WTC11 (cell line): ENCODE measurements at regions not wholly inside any gene's neighbourhood (a gene's known extent, or its start where the extent isn't known, plus 50 kb on each side); places are given as distances from the start of the nearest gene placed in this dataset.

Experiments used
- CREB1 ChIP-seq: sonication (generic); formaldehyde crosslinking; IDR thresholded peaks from 2 replicates; pipeline ENCODE4 v1.8.0; 2023; ENCODE audit warnings: mild to moderate bottlenecking, missing genetic modification reagents
- CREM ChIP-seq: sonication (generic); formaldehyde crosslinking; IDR thresholded peaks from 2 replicates; pipeline ENCODE4 v1.8.1; 2022; ENCODE audit warnings: mild to moderate bottlenecking, missing genetic modification reagents, moderate library complexity
- CTCF ChIP-seq: fragments of 200-600 bp; IDR thresholded peaks from 2 replicates; pipeline ENCODE4 v1.8.0; 2022; ENCODE audit warnings: antibody characterized with exemption
- FOXK1 ChIP-seq: sonication (generic); formaldehyde crosslinking; IDR thresholded peaks from 2 replicates; pipeline ENCODE4 v1.8.0; 2022; ENCODE audit warnings: mild to moderate bottlenecking, moderate library complexity, missing genetic modification reagents
- GABPB1 ChIP-seq: sonication (generic); formaldehyde crosslinking; IDR thresholded peaks from 2 replicates; pipeline ENCODE4 v1.8.1; 2023; ENCODE audit warnings: mild to moderate bottlenecking, missing genetic modification reagents
- JUN ChIP-seq: sonication (generic); formaldehyde crosslinking; IDR thresholded peaks from 2 replicates; pipeline ENCODE4 v1.8.0; 2023; ENCODE audit warnings: mild to moderate bottlenecking, missing genetic modification reagents
- NR3C1 ChIP-seq: sonication (generic); formaldehyde crosslinking; conservative IDR thresholded peaks from 2 replicates; pipeline ENCODE4 v1.8.1; 2023; ENCODE audit warnings: low read depth, mild to moderate bottlenecking, missing genetic modification reagents
- PRDM15 ChIP-seq: sonication (generic); formaldehyde crosslinking; IDR thresholded peaks from 2 replicates; pipeline ENCODE4 v1.8.0; 2022; ENCODE audit warnings: missing genetic modification reagents
- SMAD4 ChIP-seq: sonication (generic); formaldehyde crosslinking; IDR thresholded peaks from 2 replicates; pipeline ENCODE4 v1.8.0; 2022; ENCODE audit warnings: mild to moderate bottlenecking, missing genetic modification reagents
- TF ChIP-seq, protein P1 (sequence below): fragments of 250-450 bp; sonication (Bioruptor Pico); IDR thresholded peaks from 2 replicates; pipeline ENCODE4 v1.9.0; 2021; ENCODE audit warnings: mild to moderate bottlenecking, borderline replicate concordance
- TF ChIP-seq, protein P2 (sequence below): sonication (generic); formaldehyde crosslinking; IDR thresholded peaks from 2 replicates; pipeline ENCODE4 v1.8.1; 2022; ENCODE audit warnings: low read depth, mild to moderate bottlenecking, moderate library complexity, missing genetic modification reagents, borderline replicate concordance
- TF ChIP-seq, protein P3 (sequence below): sonication (generic); formaldehyde crosslinking; IDR thresholded peaks from 2 replicates; pipeline ENCODE4 v1.8.1; 2023; ENCODE audit warnings: mild to moderate bottlenecking, moderate library complexity, missing genetic modification reagents
- TF ChIP-seq, protein P4 (sequence below): sonication (generic); formaldehyde crosslinking; IDR thresholded peaks from 2 replicates; pipeline ENCODE4 v1.8.0; 2023; ENCODE audit warnings: mild to moderate bottlenecking, missing genetic modification reagents

- TF ChIP-seq CTCF (no peak), FOXK1 (CRISPR knock-in tag) (no peak), JUN (CRISPR knock-in tag) (no peak), PRDM15 (CRISPR knock-in tag) (no peak), GABPB1 (CRISPR knock-in tag) (no peak), CREM (CRISPR knock-in tag) (no peak), CREB1 (CRISPR knock-in tag) (no peak), NR3C1 (CRISPR knock-in tag) (no peak), SMAD4 (CRISPR knock-in tag) (no peak)
- TF ChIP-seq, protein P1, sequence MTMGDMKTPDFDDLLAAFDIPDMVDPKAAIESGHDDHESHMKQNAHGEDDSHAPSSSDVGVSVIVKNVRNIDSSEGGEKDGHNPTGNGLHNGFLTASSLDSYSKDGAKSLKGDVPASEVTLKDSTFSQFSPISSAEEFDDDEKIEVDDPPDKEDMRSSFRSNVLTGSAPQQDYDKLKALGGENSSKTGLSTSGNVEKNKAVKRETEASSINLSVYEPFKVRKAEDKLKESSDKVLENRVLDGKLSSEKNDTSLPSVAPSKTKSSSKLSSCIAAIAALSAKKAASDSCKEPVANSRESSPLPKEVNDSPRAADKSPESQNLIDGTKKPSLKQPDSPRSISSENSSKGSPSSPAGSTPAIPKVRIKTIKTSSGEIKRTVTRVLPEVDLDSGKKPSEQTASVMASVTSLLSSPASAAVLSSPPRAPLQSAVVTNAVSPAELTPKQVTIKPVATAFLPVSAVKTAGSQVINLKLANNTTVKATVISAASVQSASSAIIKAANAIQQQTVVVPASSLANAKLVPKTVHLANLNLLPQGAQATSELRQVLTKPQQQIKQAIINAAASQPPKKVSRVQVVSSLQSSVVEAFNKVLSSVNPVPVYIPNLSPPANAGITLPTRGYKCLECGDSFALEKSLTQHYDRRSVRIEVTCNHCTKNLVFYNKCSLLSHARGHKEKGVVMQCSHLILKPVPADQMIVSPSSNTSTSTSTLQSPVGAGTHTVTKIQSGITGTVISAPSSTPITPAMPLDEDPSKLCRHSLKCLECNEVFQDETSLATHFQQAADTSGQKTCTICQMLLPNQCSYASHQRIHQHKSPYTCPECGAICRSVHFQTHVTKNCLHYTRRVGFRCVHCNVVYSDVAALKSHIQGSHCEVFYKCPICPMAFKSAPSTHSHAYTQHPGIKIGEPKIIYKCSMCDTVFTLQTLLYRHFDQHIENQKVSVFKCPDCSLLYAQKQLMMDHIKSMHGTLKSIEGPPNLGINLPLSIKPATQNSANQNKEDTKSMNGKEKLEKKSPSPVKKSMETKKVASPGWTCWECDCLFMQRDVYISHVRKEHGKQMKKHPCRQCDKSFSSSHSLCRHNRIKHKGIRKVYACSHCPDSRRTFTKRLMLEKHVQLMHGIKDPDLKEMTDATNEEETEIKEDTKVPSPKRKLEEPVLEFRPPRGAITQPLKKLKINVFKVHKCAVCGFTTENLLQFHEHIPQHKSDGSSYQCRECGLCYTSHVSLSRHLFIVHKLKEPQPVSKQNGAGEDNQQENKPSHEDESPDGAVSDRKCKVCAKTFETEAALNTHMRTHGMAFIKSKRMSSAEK (CRISPR knock-in tag) = no peak
- TF ChIP-seq, protein P2, sequence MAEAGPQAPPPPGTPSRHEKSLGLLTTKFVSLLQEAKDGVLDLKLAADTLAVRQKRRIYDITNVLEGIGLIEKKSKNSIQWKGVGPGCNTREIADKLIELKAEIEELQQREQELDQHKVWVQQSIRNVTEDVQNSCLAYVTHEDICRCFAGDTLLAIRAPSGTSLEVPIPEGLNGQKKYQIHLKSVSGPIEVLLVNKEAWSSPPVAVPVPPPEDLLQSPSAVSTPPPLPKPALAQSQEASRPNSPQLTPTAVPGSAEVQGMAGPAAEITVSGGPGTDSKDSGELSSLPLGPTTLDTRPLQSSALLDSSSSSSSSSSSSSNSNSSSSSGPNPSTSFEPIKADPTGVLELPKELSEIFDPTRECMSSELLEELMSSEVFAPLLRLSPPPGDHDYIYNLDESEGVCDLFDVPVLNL = no peak
- TF ChIP-seq, protein P3, sequence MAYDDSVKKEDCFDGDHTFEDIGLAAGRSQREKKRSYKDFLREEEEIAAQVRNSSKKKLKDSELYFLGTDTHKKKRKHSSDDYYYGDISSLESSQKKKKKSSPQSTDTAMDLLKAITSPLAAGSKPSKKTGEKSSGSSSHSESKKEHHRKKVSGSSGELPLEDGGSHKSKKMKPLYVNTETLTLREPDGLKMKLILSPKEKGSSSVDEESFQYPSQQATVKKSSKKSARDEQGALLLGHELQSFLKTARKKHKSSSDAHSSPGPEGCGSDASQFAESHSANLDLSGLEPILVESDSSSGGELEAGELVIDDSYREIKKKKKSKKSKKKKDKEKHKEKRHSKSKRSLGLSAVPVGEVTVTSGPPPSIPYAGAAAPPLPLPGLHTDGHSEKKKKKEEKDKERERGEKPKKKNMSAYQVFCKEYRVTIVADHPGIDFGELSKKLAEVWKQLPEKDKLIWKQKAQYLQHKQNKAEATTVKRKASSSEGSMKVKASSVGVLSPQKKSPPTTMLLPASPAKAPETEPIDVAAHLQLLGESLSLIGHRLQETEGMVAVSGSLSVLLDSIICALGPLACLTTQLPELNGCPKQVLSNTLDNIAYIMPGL (CRISPR knock-in tag) = no peak
- TF ChIP-seq, protein P4, sequence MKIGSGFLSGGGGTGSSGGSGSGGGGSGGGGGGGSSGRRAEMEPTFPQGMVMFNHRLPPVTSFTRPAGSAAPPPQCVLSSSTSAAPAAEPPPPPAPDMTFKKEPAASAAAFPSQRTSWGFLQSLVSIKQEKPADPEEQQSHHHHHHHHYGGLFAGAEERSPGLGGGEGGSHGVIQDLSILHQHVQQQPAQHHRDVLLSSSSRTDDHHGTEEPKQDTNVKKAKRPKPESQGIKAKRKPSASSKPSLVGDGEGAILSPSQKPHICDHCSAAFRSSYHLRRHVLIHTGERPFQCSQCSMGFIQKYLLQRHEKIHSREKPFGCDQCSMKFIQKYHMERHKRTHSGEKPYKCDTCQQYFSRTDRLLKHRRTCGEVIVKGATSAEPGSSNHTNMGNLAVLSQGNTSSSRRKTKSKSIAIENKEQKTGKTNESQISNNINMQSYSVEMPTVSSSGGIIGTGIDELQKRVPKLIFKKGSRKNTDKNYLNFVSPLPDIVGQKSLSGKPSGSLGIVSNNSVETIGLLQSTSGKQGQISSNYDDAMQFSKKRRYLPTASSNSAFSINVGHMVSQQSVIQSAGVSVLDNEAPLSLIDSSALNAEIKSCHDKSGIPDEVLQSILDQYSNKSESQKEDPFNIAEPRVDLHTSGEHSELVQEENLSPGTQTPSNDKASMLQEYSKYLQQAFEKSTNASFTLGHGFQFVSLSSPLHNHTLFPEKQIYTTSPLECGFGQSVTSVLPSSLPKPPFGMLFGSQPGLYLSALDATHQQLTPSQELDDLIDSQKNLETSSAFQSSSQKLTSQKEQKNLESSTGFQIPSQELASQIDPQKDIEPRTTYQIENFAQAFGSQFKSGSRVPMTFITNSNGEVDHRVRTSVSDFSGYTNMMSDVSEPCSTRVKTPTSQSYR (CRISPR knock-in tag) = no peak
Observed at GRCh38 chr15:54812383-54812782, 384.4 kb downstream of the RSL24D1 start.
